Hematopoietic multipotent progenitor cell treated with erythropoietin and hydrocortisone succinate and interleukin-3 and kit ligand, for 17 days (in vitro differentiated cells): ENCODE measurements at regions not wholly inside any gene's neighbourhood (a gene's known extent, or its start where the extent isn't known, plus 50 kb on each side); places are given as distances from the start of the nearest gene placed in this dataset.

Experiments used
- DNase-seq: peaks from one replicate; pipeline ENCODE4 v3.0.0-alpha.2; 2015; ENCODE audit warnings: low spot score

- DNase-seq = no peak
Observed at GRCh38 chr5:166320920-166321480, 1970.4 kb upstream of the WWC1 start.

GRCh38 chr5:166324372-166324771, 1967.1 kb upstream of the WWC1 start:
- DNase-seq = no peak

- DNase-seq = no peak
Observed at GRCh38 chr5:166329149-166329800, 1962.2 kb upstream of the WWC1 start.

GRCh38 chr5:166330036-166330435, 1961.4 kb upstream of the WWC1 start:
- no peak for DNase-seq

GRCh38 chr5:166331521-166331920, 1959.9 kb upstream of the WWC1 start:
- no peak for DNase-seq

- DNase-seq = no peak
Observed at GRCh38 chr5:166338801-166339200, 1952.6 kb upstream of the WWC1 start.

- DNase-seq = no peak
Observed at GRCh38 chr5:166340039-166340438, 1951.4 kb upstream of the WWC1 start.

- DNase-seq = no peak
Observed at GRCh38 chr5:166341740-166342337, 1949.6 kb upstream of the WWC1 start.

GRCh38 chr5:166342402-166342801, 1949.0 kb upstream of the WWC1 start:
- no peak for DNase-seq

GRCh38 chr5:166346726-166347374, 1944.6 kb upstream of the WWC1 start:
- DNase-seq = no peak

- DNase-seq = no peak
Observed at GRCh38 chr5:166349046-166349445, 1942.4 kb upstream of the WWC1 start.

- DNase-seq = no peak
Observed at GRCh38 chr5:166353580-166353979, 1937.9 kb upstream of the WWC1 start.

- no peak for DNase-seq
Observed at GRCh38 chr5:166354332-166354731, 1937.1 kb upstream of the WWC1 start.

GRCh38 chr5:166356096-166356495, 1935.3 kb upstream of the WWC1 start:
- DNase-seq = no peak

GRCh38 chr5:166358127-166358830, 1933.2 kb upstream of the WWC1 start:
- DNase-seq = no peak

GRCh38 chr5:166363087-166363760, 1928.2 kb upstream of the WWC1 start:
- no peak for DNase-seq

GRCh38 chr5:166365164-166365563, 1926.3 kb upstream of the WWC1 start:
- DNase-seq = no peak

GRCh38 chr5:166367391-166367790, 1924.1 kb upstream of the WWC1 start:
- no peak for DNase-seq

GRCh38 chr5:166369346-166369745, 1922.1 kb upstream of the WWC1 start:
- DNase-seq = no peak

- DNase-seq = no peak
Observed at GRCh38 chr5:166369807-166370206, 1921.6 kb upstream of the WWC1 start.

- DNase-seq = no peak
Observed at GRCh38 chr5:166370928-166371690, 1920.3 kb upstream of the WWC1 start.
